Neuronal stem cell (in vitro differentiated cells): ENCODE measurements at regions not wholly inside any gene's neighbourhood (a gene's known extent, or its start where the extent isn't known, plus 50 kb on each side); places are given as distances from the start of the nearest gene placed in this dataset.
"Not testable (repeated sequence)": the region's sequence is repeated elsewhere in the genome, so short reads cannot be mapped to it uniquely, and the experiment has no call there.

Source experiments
- DNase-seq: peaks from one replicate; pipeline ENCODE4 v3.0.0-alpha.2; 2013; ENCODE audit warnings: low spot score
- H2AFZ ChIP-seq: one replicate; pipeline ENCODE4 v1.6.1; 2013; ENCODE audit warnings: mild to moderate bottlenecking, low read length, inconsistent platforms
- H2AK5ac ChIP-seq: 2 replicates; pipeline ENCODE4 v1.6.1; 2013; ENCODE audit warnings: low read depth, mild to moderate bottlenecking, inconsistent platforms, low read length, moderate library complexity, mixed read lengths
- H2BK120ac ChIP-seq: 2 replicates; pipeline ENCODE4 v1.6.1; 2013; ENCODE audit warnings: low read depth, mild to moderate bottlenecking, inconsistent platforms, low read length, moderate library complexity, mixed read lengths
- H2BK12ac ChIP-seq: one replicate; pipeline ENCODE4 v1.6.1; 2013; ENCODE audit warnings: low read length, inconsistent platforms
- H2BK15ac ChIP-seq: 2 replicates; pipeline ENCODE4 v1.6.1; 2013; ENCODE audit warnings: mild to moderate bottlenecking, low read length, inconsistent platforms, mixed read lengths
- H2BK5ac ChIP-seq: one replicate; pipeline ENCODE4 v1.6.1; 2013; ENCODE audit warnings: inconsistent platforms, mild to moderate bottlenecking, low read length, moderate library complexity
- H3K14ac ChIP-seq: one replicate; pipeline ENCODE4 v1.6.1; 2013; ENCODE audit warnings: low read length, inconsistent platforms
- H3K18ac ChIP-seq: 2 replicates; pipeline ENCODE4 v1.6.1; 2013; ENCODE audit warnings: low read length, inconsistent platforms
- H3K23ac ChIP-seq: 2 replicates; pipeline ENCODE4 v1.6.1; 2013; ENCODE audit warnings: low read depth, mild to moderate bottlenecking, mixed read lengths, low read length, inconsistent platforms; ENCODE audit not compliant: poor library complexity
- H3K27ac ChIP-seq: replicated peaks from 3 replicates; pipeline ENCODE4 v1.5.1; 2013; ENCODE audit warnings: low read length, inconsistent platforms
- H3K27me3 ChIP-seq, 3 experiments: 2 replicates each; pipeline ENCODE4 v1.6.1; 2013; ENCODE audit warnings: low read length in 3 of 3, mild to moderate bottlenecking in 2 of 3, inconsistent platforms in 1 of 3, low read depth in 1 of 3, mixed read lengths in 1 of 3, moderate library complexity in 1 of 3; ENCODE audit not compliant: control insufficient read depth in 3 of 3, insufficient read depth in 3 of 3
- H3K36me3 ChIP-seq, 2 donors: replicated peaks in 1 of 2; 2 replicates each; pipeline ENCODE4 v1.6.1; 2013; ENCODE audit warnings: low read length in 2 of 2; ENCODE audit not compliant: control insufficient read depth in 2 of 2, insufficient read depth in 2 of 2
- H3K4ac ChIP-seq: 2 replicates; pipeline ENCODE4 v1.6.1; 2013; ENCODE audit warnings: inconsistent platforms, mild to moderate bottlenecking, low read length, moderate library complexity
- H3K4me1 ChIP-seq, 2 donors: 1 replicate in 1 of 2; 2 replicates in 1 of 2; pipeline ENCODE4 v1.6.1; 2013; ENCODE audit warnings: low read length in 2 of 2, low read depth in 1 of 2; ENCODE audit not compliant: control insufficient read depth in 2 of 2, insufficient read depth in 1 of 2
- H3K4me2 ChIP-seq: one replicate; pipeline ENCODE4 v1.6.1; 2013; ENCODE audit warnings: mild to moderate bottlenecking, low read length, inconsistent platforms; ENCODE audit not compliant: insufficient read depth, poor library complexity, severe bottlenecking
- H3K4me3 ChIP-seq, 2 donors: 2 replicates each; pipeline ENCODE4 v1.5.1; 2013; ENCODE audit warnings: low read length in 2 of 2, mild to moderate bottlenecking in 2 of 2, inconsistent platforms in 1 of 2, moderate library complexity in 1 of 2
- H3K79me1 ChIP-seq: one replicate; pipeline ENCODE4 v1.6.1; 2013; ENCODE audit warnings: low read depth, mild to moderate bottlenecking, inconsistent platforms, low read length, moderate library complexity
- H3K9ac ChIP-seq: one replicate; pipeline ENCODE4 v1.6.1; 2013; ENCODE audit warnings: mild to moderate bottlenecking, low read depth, low read length, inconsistent platforms; ENCODE audit not compliant: poor library complexity
- H3K9me3 ChIP-seq, 2 donors: replicated peaks in 1 of 2; 2 replicates each; pipeline versions ENCODE3 to v1.6.1; 2013; ENCODE audit warnings: low read length in 2 of 2, mild to moderate bottlenecking in 2 of 2, inconsistent platforms in 1 of 2, low read depth in 1 of 2, mixed read lengths in 1 of 2, moderate library complexity in 1 of 2; ENCODE audit not compliant: control insufficient read depth in 2 of 2, insufficient read depth in 1 of 2
- H4K8ac ChIP-seq: one replicate; pipeline ENCODE4 v1.6.1; 2013; ENCODE audit warnings: low read depth, mild to moderate bottlenecking, inconsistent platforms, low read length, moderate library complexity
- H4K91ac ChIP-seq: one replicate; pipeline ENCODE4 v1.6.1; 2013; ENCODE audit warnings: low read length, low read depth, mild to moderate bottlenecking, inconsistent platforms; ENCODE audit not compliant: poor library complexity
- WGBS, 2 donors: extraction: QIAGEN DNeasy Blood & Tissue Kit; methylation state at CpG; one replicate each; pipeline ENCODE4 v1.1.7; 2013; ENCODE audit warnings: missing lambda C conversion rate in 2 of 2, mixed read lengths in 1 of 2; ENCODE audit not compliant: insufficient read length in 2 of 2, insufficient replicate concordance in 1 of 2; ENCODE audit errors: extremely low coverage in 2 of 2; 5-methylcytosine and 5-hydroxymethylcytosine counted together

DNA sequence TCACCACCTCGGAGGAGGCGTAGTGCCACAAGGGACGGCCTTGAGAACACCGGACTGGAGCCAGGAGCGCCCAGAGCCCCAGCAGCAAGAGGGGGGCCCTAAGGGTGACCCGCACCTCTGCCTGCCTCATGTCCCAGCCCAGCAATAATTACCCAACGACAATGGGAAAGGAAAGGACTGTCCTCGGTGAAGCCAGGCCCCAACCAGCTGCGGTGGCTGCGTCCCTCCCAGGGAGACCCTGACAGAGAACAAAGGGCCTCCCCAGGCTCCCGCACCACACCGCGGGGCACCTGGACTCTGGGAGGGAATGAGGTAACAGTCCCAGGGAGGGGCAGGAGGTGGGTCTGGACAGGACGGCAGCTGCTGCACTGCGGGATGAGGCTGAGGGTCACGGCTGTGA lies 493.4 kb downstream of the GOLGA6L6 start:
- H2BK15ac ChIP-seq, H2AFZ ChIP-seq, H2BK5ac ChIP-seq, H4K8ac ChIP-seq, H2BK12ac ChIP-seq, H3K4me1 ChIP-seq, H3K23ac ChIP-seq, H4K91ac ChIP-seq, H3K27ac ChIP-seq, H3K9me3 ChIP-seq, DNase-seq, H3K36me3 ChIP-seq, H3K27me3 ChIP-seq, H3K14ac ChIP-seq, H3K4me2 ChIP-seq, H3K9ac ChIP-seq, H3K4me3 ChIP-seq, H2AK5ac ChIP-seq, H3K4ac ChIP-seq, H3K18ac ChIP-seq, H3K79me1 ChIP-seq, H2BK120ac ChIP-seq: not testable (repeated sequence)
- WGBS, 2 donors = no CpG with 5 or more reads among the region's 16 CpGs

DNA sequence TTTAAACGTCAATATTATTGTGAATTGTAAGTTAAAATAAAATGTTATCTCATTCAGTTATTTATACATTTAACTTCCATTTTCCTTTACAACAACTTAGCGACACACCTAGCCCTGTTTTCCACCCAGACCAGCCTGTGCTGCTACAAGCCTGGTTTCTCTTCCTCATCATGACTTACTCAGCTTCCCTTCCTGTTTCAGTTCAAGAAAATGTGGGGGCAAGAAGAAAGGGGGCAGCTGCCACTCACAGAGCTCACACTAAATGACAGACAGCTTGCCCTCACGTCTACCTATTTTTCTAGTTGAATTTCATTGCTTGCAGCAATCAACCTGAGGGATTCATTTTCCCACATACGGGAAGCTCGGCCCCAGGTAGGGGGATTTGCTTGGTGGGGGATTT lies 496.4 kb downstream of the GOLGA6L6 start:
- not testable (repeated sequence) for H3K9ac ChIP-seq, H4K8ac ChIP-seq, H3K27ac ChIP-seq, H2BK12ac ChIP-seq, DNase-seq, H2AK5ac ChIP-seq, H2AFZ ChIP-seq, H3K36me3 ChIP-seq, H3K14ac ChIP-seq, H3K4me1 ChIP-seq, H3K4ac ChIP-seq, H3K4me3 ChIP-seq, H3K23ac ChIP-seq, H2BK120ac ChIP-seq, H3K18ac ChIP-seq, H3K4me2 ChIP-seq, H3K79me1 ChIP-seq, H3K27me3 ChIP-seq, H2BK15ac ChIP-seq, H4K91ac ChIP-seq, H2BK5ac ChIP-seq, H3K9me3 ChIP-seq
- WGBS, 2 donors = no CpG with 5 or more reads among the region's 5 CpGs

DNA sequence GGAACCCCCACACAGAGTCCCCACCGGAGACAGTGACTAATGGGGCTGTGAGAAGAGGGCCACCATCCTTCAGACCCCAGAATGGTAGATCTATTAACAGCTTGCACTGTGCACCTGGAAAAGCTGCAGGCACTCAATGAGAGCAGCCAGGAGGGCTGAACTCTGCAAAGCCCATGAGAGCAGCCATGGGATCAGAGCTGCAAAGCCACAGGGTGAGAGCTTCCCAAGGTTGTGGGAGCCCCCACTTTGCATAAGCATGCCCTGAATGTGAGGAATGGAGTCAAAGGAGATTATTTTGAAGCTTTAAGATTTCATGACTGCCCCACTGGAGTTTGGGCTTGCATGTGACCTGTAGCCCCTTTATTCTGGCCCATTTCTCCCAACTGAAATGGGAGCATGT lies 500.9 kb downstream of the GOLGA6L6 start:
- not testable (repeated sequence) for H3K23ac ChIP-seq, H3K4me3 ChIP-seq, H3K9ac ChIP-seq, H3K9me3 ChIP-seq, DNase-seq, H2AFZ ChIP-seq, H3K27ac ChIP-seq, H3K27me3 ChIP-seq, H4K91ac ChIP-seq, H2BK12ac ChIP-seq, H3K4ac ChIP-seq, H3K36me3 ChIP-seq, H3K4me2 ChIP-seq, H2BK15ac ChIP-seq, H3K4me1 ChIP-seq, H3K18ac ChIP-seq, H2AK5ac ChIP-seq, H4K8ac ChIP-seq, H2BK5ac ChIP-seq, H3K14ac ChIP-seq, H2BK120ac ChIP-seq, H3K79me1 ChIP-seq
- WGBS, 2 donors = no CpG with 5 or more reads among the region's 1 CpG

DNA sequence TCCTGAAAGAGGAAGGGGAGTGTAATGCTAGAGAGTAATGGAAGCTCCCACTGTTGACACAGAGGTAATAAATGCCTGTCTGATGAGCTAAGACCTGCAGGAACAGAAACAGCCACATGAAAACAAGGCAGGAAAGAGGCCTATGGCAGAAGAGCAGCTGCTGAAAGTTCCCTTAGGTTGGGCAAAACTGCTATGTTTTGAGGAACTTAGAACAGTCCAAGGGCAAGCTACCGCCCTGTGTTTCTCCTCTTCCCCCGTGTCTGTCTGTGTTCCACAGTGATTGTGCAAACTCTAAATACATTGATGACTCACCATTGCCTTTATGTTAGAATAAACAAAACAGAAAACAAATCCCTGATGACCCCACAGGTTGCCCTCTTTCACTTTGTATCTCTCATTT lies 516.6 kb downstream of the GOLGA6L6 start:
- H3K79me1 ChIP-seq, H4K8ac ChIP-seq, H2BK15ac ChIP-seq, H3K27ac ChIP-seq, H3K18ac ChIP-seq, DNase-seq, H2AK5ac ChIP-seq, H3K4ac ChIP-seq, H2BK5ac ChIP-seq, H3K14ac ChIP-seq, H3K27me3 ChIP-seq, H3K9me3 ChIP-seq, H3K23ac ChIP-seq, H2BK12ac ChIP-seq, H2AFZ ChIP-seq, H3K9ac ChIP-seq, H3K36me3 ChIP-seq, H4K91ac ChIP-seq, H3K4me3 ChIP-seq, H3K4me1 ChIP-seq, H2BK120ac ChIP-seq, H3K4me2 ChIP-seq: not testable (repeated sequence)
- WGBS, 2 donors = no CpG with 5 or more reads among the region's 2 CpGs
